Right lobe of liver (tissue), 4 donors: ENCODE measurements at regions not wholly inside any gene's neighbourhood (a gene's known extent, or its start where the extent isn't known, plus 50 kb on each side); places are given as distances from the start of the nearest gene placed in this dataset.

ENCODE experiments used
- CTCF ChIP-seq, 4 donors: fragments of 200-600 bp in 3 of 4; fragments of 450-650 bp in 1 of 4; IDR thresholded peaks; one replicate each; pipeline versions ENCODE4 v1.5.1 to v1.8.0; 2016 to 2022; ENCODE audit warnings: antibody characterized with exemption in 4 of 4, mild to moderate bottlenecking in 2 of 4
- POLR2A ChIP-seq: fragments of 450-650 bp; IDR thresholded peaks from one replicate; pipeline ENCODE4 v1.6.1; 2017; ENCODE audit warnings: antibody characterized with exemption, mild to moderate bottlenecking
- donor health status: DM: no; HTN: no; CAD: no.
- donor health status: DM: no; HTN: no; CAD: no.
- donor health status: DM: no; HTN: yes; CAD: no.

GRCh38 chr6:112475083-112475482 is 128.0 kb downstream of the RFPL4B start:
- no peak for TF ChIP-seq CTCF (IDR thresholded peaks at IDR 0.05)
- TF ChIP-seq POLR2A: no peak
